ENCODE measurements at regions not wholly inside any gene's neighbourhood (a gene's known extent, or its start where the extent isn't known, plus 50 kb on each side); places are given as distances from the start of the nearest gene placed in this dataset.
A peak's percentile ranks its signal among the peaks of the same experiment; 100 is the strongest.

DNA sequence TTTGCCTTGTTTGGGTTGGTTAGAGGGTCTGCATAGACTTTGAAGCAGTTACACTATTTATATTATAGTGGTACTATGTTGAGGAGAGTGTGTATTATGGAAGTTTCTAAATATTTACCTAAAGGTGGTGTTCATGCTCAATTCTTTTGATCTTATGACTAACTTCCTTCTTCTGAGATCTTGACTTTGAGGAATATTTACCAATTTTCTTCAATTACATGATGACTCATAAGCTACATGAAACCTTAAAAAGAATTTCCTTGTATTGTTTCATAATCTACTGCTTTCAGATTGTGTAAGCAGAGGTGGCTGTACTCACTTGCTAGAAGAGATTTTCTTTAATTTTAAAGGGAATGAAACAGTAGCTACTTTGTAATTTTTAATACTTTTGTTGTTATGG lies 276.1 kb downstream of the TAF11L14 start:
- Histone ChIP-seq H3K18ac (ENCODE audit: low read depth, low read length) (no peak overlapping the region), H4K5ac (ENCODE audit: low read depth, low read length) (no peak overlapping the region), H3K4ac (ENCODE audit: low read depth, low read length) (no peak overlapping the region), H4K20me1 (ENCODE audit: insufficient read depth, low read length) (no peaks in the 10 kb centered on the region), H3K56ac (ENCODE audit: extremely low read depth, insufficient read depth, low read length) (no peak overlapping the region), H3K23ac (ENCODE audit: low read depth, low read length) (no peak overlapping the region), H3K4me1 (ENCODE audit: control insufficient read depth, insufficient read depth, low read length) (no peaks in the 10 kb centered on the region), H3K4me2 (ENCODE audit: low read depth, low read length) (no peak overlapping the region), H3K36me3 (ENCODE audit: control insufficient read depth, insufficient read depth, low read length) (no peaks in the 10 kb centered on the region), H4K8ac (ENCODE audit: low read depth in 2 of 2, low read length in 2 of 2) (no peak overlapping the region), H3K79me1 (ENCODE audit: low read depth in 1 of 2, low read length in 2 of 2) (no peaks in the 10 kb centered on the region), H2BK20ac (ENCODE audit: low read depth, low read length) (no peak overlapping the region), H2BK15ac (ENCODE audit: low read depth, low read length) (no peak overlapping the region), H2AFZ (replicated peaks; ENCODE audit: low read length, poor library complexity) (no peak overlapping the region), H3K27me3 (ENCODE audit: control insufficient read depth, insufficient read depth, low read length) (no peaks in the 10 kb centered on the region), H2BK120ac (ENCODE audit: low read depth, low read length) (no peak overlapping the region), H3K9me3 (ENCODE audit: control insufficient read depth, insufficient read depth, low read length) (no peaks in the 10 kb centered on the region), H4K91ac (ENCODE audit: insufficient read depth, low read depth, low read length) (no peak overlapping the region), H3K9ac (ENCODE audit: low read depth, low read length) (no peak overlapping the region), H2AK5ac (ENCODE audit: low read depth, low read length) (no peak overlapping the region), H3K4me3 (ENCODE audit: insufficient read depth, low read depth, low read length) (no peak overlapping the region), H3K14ac (replicated peaks; ENCODE audit: low read depth, low read length) (no peak overlapping the region), H2BK5ac (ENCODE audit: low read depth, low read length, poor library complexity, severe bottlenecking) (no peak overlapping the region), H3K9me1 (ENCODE audit: insufficient read depth, low read length) (no peaks in the 10 kb centered on the region), H2AK9ac (replicated peaks; ENCODE audit: low read depth, low read length, poor library complexity) (no peak overlapping the region), H3K27ac (ENCODE audit: insufficient read depth, low read length) (no peak overlapping the region)
- DNase-seq (peak; percentile 20), ATAC-seq (ENCODE audit: low read depth) (peak; percentile 11; the same call in 1 of the 2 replicates)
- CTCF ChIA-PET: no interaction called here
- BruUV-seq (replicated peaks): no TSS peak
- POLR2A ChIA-PET (ENCODE audit: unreplicated experiment): no interaction called here
- in situ Hi-C loops (cut with MboI; ENCODE audit: low sequenced_read_pairs): no loop called here
- intact Hi-C loops (cut with micrococcal nuclease): no loop called here
- dilution Hi-C loops (cut with HindIII; ENCODE audit: low sequenced_read_pairs, unreplicated experiment): no loop called here
- TF ChIP-seq CEBPB (IDR thresholded peaks at IDR 0.05; ENCODE audit: low read depth, low read length) (no peak), MAFK (IDR thresholded peaks at IDR 0.05; ENCODE audit: low read depth, low read length) (no peak), SMC3 (IDR thresholded peaks at IDR 0.05; ENCODE audit: low read depth, low read length) (no peak), CHD1 (IDR thresholded peaks at IDR 0.05; ENCODE audit: low read depth, low read length) (no peak), MAZ (IDR thresholded peaks at IDR 0.05; ENCODE audit: borderline replicate concordance, low read depth, low read length) (no peak)
- TF ChIP-seq, protein P1, sequence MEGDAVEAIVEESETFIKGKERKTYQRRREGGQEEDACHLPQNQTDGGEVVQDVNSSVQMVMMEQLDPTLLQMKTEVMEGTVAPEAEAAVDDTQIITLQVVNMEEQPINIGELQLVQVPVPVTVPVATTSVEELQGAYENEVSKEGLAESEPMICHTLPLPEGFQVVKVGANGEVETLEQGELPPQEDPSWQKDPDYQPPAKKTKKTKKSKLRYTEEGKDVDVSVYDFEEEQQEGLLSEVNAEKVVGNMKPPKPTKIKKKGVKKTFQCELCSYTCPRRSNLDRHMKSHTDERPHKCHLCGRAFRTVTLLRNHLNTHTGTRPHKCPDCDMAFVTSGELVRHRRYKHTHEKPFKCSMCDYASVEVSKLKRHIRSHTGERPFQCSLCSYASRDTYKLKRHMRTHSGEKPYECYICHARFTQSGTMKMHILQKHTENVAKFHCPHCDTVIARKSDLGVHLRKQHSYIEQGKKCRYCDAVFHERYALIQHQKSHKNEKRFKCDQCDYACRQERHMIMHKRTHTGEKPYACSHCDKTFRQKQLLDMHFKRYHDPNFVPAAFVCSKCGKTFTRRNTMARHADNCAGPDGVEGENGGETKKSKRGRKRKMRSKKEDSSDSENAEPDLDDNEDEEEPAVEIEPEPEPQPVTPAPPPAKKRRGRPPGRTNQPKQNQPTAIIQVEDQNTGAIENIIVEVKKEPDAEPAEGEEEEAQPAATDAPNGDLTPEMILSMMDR (conservative IDR thresholded peaks at IDR 0.05; ENCODE audit: low read depth, low read length): no peak

All from IMR-90 (cell line).